Activated CD8-positive, alpha-beta T cell treated with anti-CD3 and anti-CD28 coated beads, Interleukin-2, amount 10 ng/mL, durations not matched to agents 7 days and 5 days (primary cell): ENCODE measurements at regions not wholly inside any gene's neighbourhood (a gene's known extent, or its start where the extent isn't known, plus 50 kb on each side); places are given as distances from the start of the nearest gene placed in this dataset.
"Not testable (repeated sequence)": the region's sequence is repeated elsewhere in the genome, so short reads cannot be mapped to it uniquely, and the experiment has no call there.

Source experiments
- ATAC-seq: fragments of 150-1000 bp; cut with Tn5 transposase; one replicate; pipeline ENCODE4 v1.10.0; 2021; ENCODE audit warnings: moderate library complexity
- CTCF ChIA-PET: fragments of 350-600 bp; sonication (Branson Sonifier 250); formaldehyde crosslinking; loops from one replicate; lab custom pipeline; 2021; ENCODE audit warnings: antibody characterized with exemption; lab: Charles Lee
- POLR2A ChIA-PET: fragments of 350-600 bp; sonication (Branson Sonifier 250); formaldehyde crosslinking; loops from one replicate; lab custom pipeline; 2021; ENCODE audit warnings: antibody characterized with exemption; lab: Charles Lee
- DNase-seq: peaks from one replicate; pipeline ENCODE4 v3.0.0-alpha.2; 2020
- H3K27ac Mint-ChIP-seq: one replicate; pipeline ENCODE4 v1.8.0; 2021; ENCODE audit warnings: mild to moderate bottlenecking, mixed read lengths
- H3K27me3 Mint-ChIP-seq: one replicate; pipeline ENCODE4 v1.8.0; 2021; ENCODE audit warnings: low read depth, mixed read lengths
- H3K36me3 Mint-ChIP-seq: one replicate; pipeline ENCODE4 v1.8.0; 2021; ENCODE audit warnings: low read depth, mixed read lengths
- H3K4me1 Mint-ChIP-seq: one replicate; pipeline ENCODE4 v1.8.0; 2021; ENCODE audit warnings: low read depth, mixed read lengths
- H3K4me3 Mint-ChIP-seq: one replicate; pipeline ENCODE4 v1.8.0; 2021; ENCODE audit warnings: mild to moderate bottlenecking, mixed read lengths
- H3K9me3 Mint-ChIP-seq: one replicate; pipeline ENCODE4 v1.8.0; 2022; ENCODE audit warnings: mixed read lengths; ENCODE audit not compliant: insufficient read depth

GRCh38 chr4:117745379-117745778, 288.9 kb upstream of the NDST3 start:
- H3K9me3 Mint-ChIP-seq, DNase-seq, H3K27ac Mint-ChIP-seq, H3K4me1 Mint-ChIP-seq, ATAC-seq, POLR2A ChIA-PET, CTCF ChIA-PET, H3K27me3 Mint-ChIP-seq, H3K36me3 Mint-ChIP-seq, H3K4me3 Mint-ChIP-seq: not testable (repeated sequence)

- H3K4me3 Mint-ChIP-seq, result no peak overlapping the region
- no peaks in the 10 kb centered on the region for H3K36me3 Mint-ChIP-seq
- no peaks in the 10 kb centered on the region for H3K4me1 Mint-ChIP-seq
- H3K27me3 Mint-ChIP-seq, result no peaks in the 10 kb centered on the region
- H3K27ac Mint-ChIP-seq, result no peak overlapping the region
- ATAC-seq (no peak), DNase-seq (no peak)
- CTCF ChIA-PET, result no interaction called here
- POLR2A ChIA-PET, result no interaction called here
- H3K9me3 Mint-ChIP-seq, result peaks cover 7% of the 10 kb centered on the region
These were observed 278.8 kb upstream of the NDST3 start for GRCh38 chr4:117755438-117755837.

GRCh38 chr4:117768610-117769009, 265.7 kb upstream of the NDST3 start:
- CTCF ChIA-PET, result no interaction called here

GRCh38 chr4:117770269-117771102, 263.8 kb upstream of the NDST3 start:
- ATAC-seq (no peak), DNase-seq (no peak)
- Mint-ChIP-seq H3K36me3 (no peaks in the 10 kb centered on the region), H3K9me3 (no peaks in the 10 kb centered on the region), H3K27me3 (no peaks in the 10 kb centered on the region), H3K4me3 (no peak overlapping the region), H3K4me1 (no peaks in the 10 kb centered on the region), H3K27ac (no peak overlapping the region)
- CTCF ChIA-PET, result no interaction called here
- POLR2A ChIA-PET, result no interaction called here

More at GRCh38 chr4:117768610-117769009, 265.7 kb upstream of the NDST3 start:
- Mint-ChIP-seq H3K27ac (no peak overlapping the region), H3K27me3 (no peaks in the 10 kb centered on the region), H3K9me3 (no peaks in the 10 kb centered on the region), H3K36me3 (no peaks in the 10 kb centered on the region), H3K4me1 (no peaks in the 10 kb centered on the region), H3K4me3 (no peak overlapping the region)
- DNase-seq, result no peak
- ATAC-seq, result no peak
- POLR2A ChIA-PET, result no interaction called here

- no peaks in the 10 kb centered on the region for H3K4me1 Mint-ChIP-seq
- CTCF ChIA-PET, result no interaction called here
- no peak overlapping the region for H3K4me3 Mint-ChIP-seq
- DNase-seq (no peak), ATAC-seq (no peak)
- no peaks in the 10 kb centered on the region for H3K9me3 Mint-ChIP-seq
- no peaks in the 10 kb centered on the region for H3K27me3 Mint-ChIP-seq
- POLR2A ChIA-PET, result no interaction called here
- no peaks in the 10 kb centered on the region for H3K36me3 Mint-ChIP-seq
- H3K27ac Mint-ChIP-seq, result no peak overlapping the region
These were observed 262.5 kb upstream of the NDST3 start for GRCh38 chr4:117771647-117772337.

GRCh38 chr4:117773064-117773936, 261.0 kb upstream of the NDST3 start:
- POLR2A ChIA-PET, result no interaction called here
- H3K36me3 Mint-ChIP-seq, result no peaks in the 10 kb centered on the region
- no peaks in the 10 kb centered on the region for H3K4me1 Mint-ChIP-seq
- no peak overlapping the region for H3K4me3 Mint-ChIP-seq
- H3K27ac Mint-ChIP-seq, result no peak overlapping the region
- DNase-seq, result no peak
- H3K9me3 Mint-ChIP-seq, result no peaks in the 10 kb centered on the region
- no peak for ATAC-seq
- CTCF ChIA-PET, result no interaction called here
- H3K27me3 Mint-ChIP-seq, result no peaks in the 10 kb centered on the region

- DNase-seq, result no peak
- Mint-ChIP-seq H3K4me3 (no peak overlapping the region), H3K4me1 (no peaks in the 10 kb centered on the region), H3K36me3 (no peaks in the 10 kb centered on the region), H3K27ac (no peak overlapping the region), H3K27me3 (no peaks in the 10 kb centered on the region), H3K9me3 (no peaks in the 10 kb centered on the region)
- no peak for ATAC-seq
- CTCF ChIA-PET, result no interaction called here
- POLR2A ChIA-PET, result no interaction called here
These were observed 256.6 kb upstream of the NDST3 start for GRCh38 chr4:117777721-117778120.

GRCh38 chr4:117783716-117784115, 250.6 kb upstream of the NDST3 start:
- Mint-ChIP-seq H3K27ac (no peak overlapping the region), H3K4me3 (no peak overlapping the region), H3K27me3 (no peaks in the 10 kb centered on the region), H3K9me3 (no peaks in the 10 kb centered on the region), H3K4me1 (no peaks in the 10 kb centered on the region), H3K36me3 (no peaks in the 10 kb centered on the region)
- no peak for DNase-seq
- ATAC-seq, result no peak
- ChIA-PET POLR2A (no interaction called here), CTCF (no interaction called here)

- H3K9me3 Mint-ChIP-seq, result no peaks in the 10 kb centered on the region
- ATAC-seq (no peak), DNase-seq (no peak)
- H3K27me3 Mint-ChIP-seq, result no peaks in the 10 kb centered on the region
- no peaks in the 10 kb centered on the region for H3K36me3 Mint-ChIP-seq
- no peak overlapping the region for H3K4me3 Mint-ChIP-seq
- no peaks in the 10 kb centered on the region for H3K4me1 Mint-ChIP-seq
- no peak overlapping the region for H3K27ac Mint-ChIP-seq
- ChIA-PET CTCF (no interaction called here), POLR2A (no interaction called here)
These were observed 250.0 kb upstream of the NDST3 start for GRCh38 chr4:117784266-117784665.

- DNase-seq (no peak), ATAC-seq (no peak)
- Mint-ChIP-seq H3K4me3 (no peak overlapping the region), H3K27me3 (no peaks in the 10 kb centered on the region), H3K27ac (no peak overlapping the region), H3K9me3 (no peaks in the 10 kb centered on the region), H3K4me1 (no peaks in the 10 kb centered on the region), H3K36me3 (no peaks in the 10 kb centered on the region)
- ChIA-PET POLR2A (no interaction called here), CTCF (no interaction called here)
These were observed 247.7 kb upstream of the NDST3 start for GRCh38 chr4:117786566-117786965.

GRCh38 chr4:117793845-117794480, 240.3 kb upstream of the NDST3 start:
- Mint-ChIP-seq H3K27ac (no peak overlapping the region), H3K27me3 (no peaks in the 10 kb centered on the region), H3K4me1 (no peaks in the 10 kb centered on the region), H3K4me3 (no peak overlapping the region), H3K9me3 (no peaks in the 10 kb centered on the region), H3K36me3 (no peaks in the 10 kb centered on the region)
- ATAC-seq (no peak), DNase-seq (no peak)
- CTCF ChIA-PET, result no interaction called here
- POLR2A ChIA-PET, result interaction anchor here (0.6 kb wide), 1 partner anchor 23 kb away, joined by 3 read pairs; no protein-coding TSS in a partner anchor
